A549 (cell line): ENCODE measurements at regions not wholly inside any gene's neighbourhood (a gene's known extent, or its start where the extent isn't known, plus 50 kb on each side); places are given as distances from the start of the nearest gene placed in this dataset.

ENCODE experiments used
- CHD2 ChIP-seq: fragments of 150-350 bp; IDR thresholded peaks from 2 replicates; pipeline ENCODE4 v1.6.1; 2014; ENCODE audit warnings: low read length; ENCODE audit not compliant: partially characterized antibody
- EHMT2 ChIP-seq: fragments of 200-600 bp; sonication (generic); IDR thresholded peaks from 2 replicates; pipeline ENCODE4 v1.6.1; 2016; ENCODE audit warnings: antibody characterized with exemption, low read depth, mild to moderate bottlenecking, moderate library complexity
- TF ChIP-seq, protein P1 (sequence below): fragments of >200 bp; sonication (Bioruptor Twin); formaldehyde crosslinking; IDR thresholded peaks from 3 replicates; pipeline ENCODE4 v1.5.1; 2016
- TF ChIP-seq, protein P2 (sequence below): fragments of 150-350 bp; IDR thresholded peaks from 2 replicates; pipeline ENCODE4 v1.6.1; 2014; ENCODE audit warnings: low read depth, mild to moderate bottlenecking, low read length

DNA sequence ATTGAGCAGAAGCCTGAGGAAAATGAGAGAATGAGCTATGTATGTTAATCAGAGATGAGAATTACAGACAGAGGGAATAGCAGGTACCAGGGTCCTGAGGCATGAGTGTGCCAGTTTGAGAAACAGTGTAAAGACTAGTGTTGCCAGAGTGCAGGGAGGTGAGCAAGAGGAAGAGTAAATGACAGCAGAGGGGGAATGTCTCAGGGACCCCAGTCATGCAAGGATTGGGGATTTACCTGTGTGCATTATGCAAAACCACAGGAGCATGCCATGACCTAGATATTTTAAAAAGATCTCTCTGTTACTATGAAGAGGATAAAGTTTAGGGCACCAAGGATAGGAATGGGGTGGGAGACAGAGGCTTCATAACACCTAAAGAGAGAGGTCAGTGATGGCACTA lies 72.1 kb downstream of the TTC32 start:
- TF ChIP-seq CHD2 (no peak), EHMT2 (no peak)
- TF ChIP-seq, protein P1, sequence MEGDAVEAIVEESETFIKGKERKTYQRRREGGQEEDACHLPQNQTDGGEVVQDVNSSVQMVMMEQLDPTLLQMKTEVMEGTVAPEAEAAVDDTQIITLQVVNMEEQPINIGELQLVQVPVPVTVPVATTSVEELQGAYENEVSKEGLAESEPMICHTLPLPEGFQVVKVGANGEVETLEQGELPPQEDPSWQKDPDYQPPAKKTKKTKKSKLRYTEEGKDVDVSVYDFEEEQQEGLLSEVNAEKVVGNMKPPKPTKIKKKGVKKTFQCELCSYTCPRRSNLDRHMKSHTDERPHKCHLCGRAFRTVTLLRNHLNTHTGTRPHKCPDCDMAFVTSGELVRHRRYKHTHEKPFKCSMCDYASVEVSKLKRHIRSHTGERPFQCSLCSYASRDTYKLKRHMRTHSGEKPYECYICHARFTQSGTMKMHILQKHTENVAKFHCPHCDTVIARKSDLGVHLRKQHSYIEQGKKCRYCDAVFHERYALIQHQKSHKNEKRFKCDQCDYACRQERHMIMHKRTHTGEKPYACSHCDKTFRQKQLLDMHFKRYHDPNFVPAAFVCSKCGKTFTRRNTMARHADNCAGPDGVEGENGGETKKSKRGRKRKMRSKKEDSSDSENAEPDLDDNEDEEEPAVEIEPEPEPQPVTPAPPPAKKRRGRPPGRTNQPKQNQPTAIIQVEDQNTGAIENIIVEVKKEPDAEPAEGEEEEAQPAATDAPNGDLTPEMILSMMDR = no peak
- TF ChIP-seq, protein P2, sequence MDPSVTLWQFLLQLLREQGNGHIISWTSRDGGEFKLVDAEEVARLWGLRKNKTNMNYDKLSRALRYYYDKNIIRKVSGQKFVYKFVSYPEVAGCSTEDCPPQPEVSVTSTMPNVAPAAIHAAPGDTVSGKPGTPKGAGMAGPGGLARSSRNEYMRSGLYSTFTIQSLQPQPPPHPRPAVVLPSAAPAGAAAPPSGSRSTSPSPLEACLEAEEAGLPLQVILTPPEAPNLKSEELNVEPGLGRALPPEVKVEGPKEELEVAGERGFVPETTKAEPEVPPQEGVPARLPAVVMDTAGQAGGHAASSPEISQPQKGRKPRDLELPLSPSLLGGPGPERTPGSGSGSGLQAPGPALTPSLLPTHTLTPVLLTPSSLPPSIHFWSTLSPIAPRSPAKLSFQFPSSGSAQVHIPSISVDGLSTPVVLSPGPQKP = no peak
